Panc1 (cell line): ENCODE measurements at regions not wholly inside any gene's neighbourhood (a gene's known extent, or its start where the extent isn't known, plus 50 kb on each side); places are given as distances from the start of the nearest gene placed in this dataset.

Experiments used
- CTCF ChIP-seq: fragments of 450-650 bp; IDR thresholded peaks from 2 replicates; pipeline ENCODE4 v1.5.1; 2017; ENCODE audit warnings: mild to moderate bottlenecking
- POLR2AphosphoS5 ChIP-seq: IDR thresholded peaks from 2 replicates; pipeline ENCODE4 v1.6.1; 2012; ENCODE audit warnings: mild to moderate bottlenecking, low read depth, low read length, moderate library complexity
- REST ChIP-seq, 2 experiments: IDR thresholded peaks; 2 replicates each; pipeline ENCODE4 v1.6.1; 2011 to 2012; ENCODE audit warnings: low read depth in 2 of 2, control low read depth in 1 of 2, low read length in 1 of 2, mild to moderate bottlenecking in 1 of 2, moderate library complexity in 1 of 2; ENCODE audit not compliant: insufficient read depth in 1 of 2
- SIN3A ChIP-seq: IDR thresholded peaks from 2 replicates; pipeline ENCODE4 v1.6.1; 2012; ENCODE audit warnings: low read depth, mild to moderate bottlenecking, low read length, moderate library complexity, borderline replicate concordance; ENCODE audit not compliant: insufficient read depth
- TCF7L2 ChIP-seq: IDR thresholded peaks from 2 replicates; pipeline ENCODE4 v1.6.1; 2011; ENCODE audit warnings: mild to moderate bottlenecking, low read depth, low read length, inconsistent platforms

DNA sequence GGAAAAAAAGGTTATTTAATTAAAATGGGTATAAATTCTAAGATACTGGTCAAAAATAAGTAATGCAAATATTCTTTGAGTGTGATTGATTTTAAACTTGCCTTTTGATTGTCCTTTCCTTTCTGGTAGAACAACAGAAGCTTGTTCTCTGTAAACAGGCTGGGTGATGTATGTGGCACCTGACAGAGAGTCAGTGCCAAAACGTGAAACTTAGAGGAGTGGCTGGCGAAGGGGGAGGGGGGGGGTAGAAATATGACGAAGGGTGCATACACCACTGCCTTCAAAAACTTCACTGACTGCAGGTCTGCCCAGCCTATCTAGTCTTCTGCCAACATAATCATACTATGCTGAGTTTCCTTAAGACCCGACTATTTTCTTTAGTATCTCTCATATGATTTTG is 629.8 kb upstream of the SEMA6A start:
- TF ChIP-seq CTCF (no peak), POLR2AphosphoS5 (no peak), REST (IDR thresholded peaks at IDR 0.05; ENCODE audit: insufficient read depth in 1 of 2, low read depth in 2 of 2, low read length in 1 of 2) (no peak), SIN3A (no peak), TCF7L2 (no peak)
